HepG2 (cell line): ENCODE measurements at regions not wholly inside any gene's neighbourhood (a gene's known extent, or its start where the extent isn't known, plus 50 kb on each side); places are given as distances from the start of the nearest gene placed in this dataset.
"Not testable (repeated sequence)": the region's sequence is repeated elsewhere in the genome, so short reads cannot be mapped to it uniquely, and the experiment has no call there.

Experiments used
- ATAC-seq: fragments of 200-7000 bp; cut with Tn5 transposase; 3 replicates; pipeline ENCODE4 v1.9.1; 2020; ENCODE audit warnings: mild to moderate bottlenecking, moderate library complexity
- BruUV-seq: library from RNA; stranded (reverse); fragments of 400-500 nt; replicated peaks from 2 replicates; lab custom pipeline; 2021; lab: Mats Ljungman, UMichigan
- CTCF ChIA-PET: fragments of 300-600 bp; formaldehyde crosslinking; extraction: SDS; loops from one replicate; lab custom pipeline; 2021; ENCODE audit warnings: low total read pairs, inconsistent platforms, low intra/inter-chr PET ratio; lab: Yijun Ruan, JAX
- POLR2A ChIA-PET: fragments of 350-600 bp; sonication (Branson Sonifier 250); formaldehyde crosslinking; loops from one replicate; lab custom pipeline; 2020; ENCODE audit warnings: antibody characterized with exemption, inconsistent platforms; lab: Yijun Ruan, JAX
- DNase-seq: peaks from one replicate; pipeline ENCODE4 v3.0.0-alpha.2; 2015; ENCODE audit warnings: low spot score
- FAIRE-seq: peaks from 3 replicates; lab custom pipeline; 2011; peaks lifted over from hg19 to GRCh38; lab: Jason Lieb, UNC
- H2AFZ ChIP-seq: one replicate; pipeline ENCODE4 v1.6.1; 2011; ENCODE audit warnings: low read length, inconsistent platforms
- H3K27ac ChIP-seq: fragments of 300-600 bp; 3 replicates; pipeline ENCODE4 v1.8.0; 2011; ENCODE audit warnings: mixed run types, mild to moderate bottlenecking, mixed read lengths, low read length, inconsistent platforms; ENCODE audit not compliant: insufficient read depth; ENCODE audit errors: extremely low read length
- H3K27me3 ChIP-seq, 2 experiments: fragments of 200-600 bp in 1 of 2; 2 replicates in 1 of 2; 3 replicates in 1 of 2; pipeline versions ENCODE4 v1.6.0 to v1.8.0; 2011; ENCODE audit warnings: low read length in 2 of 2, mild to moderate bottlenecking in 2 of 2, moderate library complexity in 2 of 2, inconsistent platforms in 1 of 2; ENCODE audit not compliant: insufficient read depth in 2 of 2, control insufficient read depth in 1 of 2
- H3K36me3 ChIP-seq, 2 experiments: fragments of 200-600 bp in 1 of 2; replicated peaks in 1 of 2; 2 replicates in 1 of 2; 3 replicates in 1 of 2; pipeline versions ENCODE4 v1.5.1 to v1.8.0; 2011; ENCODE audit warnings: low read length in 2 of 2, inconsistent platforms in 1 of 2; ENCODE audit not compliant: insufficient read depth in 2 of 2, control insufficient read depth in 1 of 2
- H3K4me1 ChIP-seq: 2 replicates; pipeline ENCODE4 v1.5.1; 2012; ENCODE audit warnings: low read length, inconsistent platforms; ENCODE audit not compliant: insufficient read depth
- H3K4me2 ChIP-seq: 2 replicates; pipeline ENCODE4 v1.6.0; 2011; ENCODE audit warnings: low read depth, low read length, inconsistent platforms
- H3K4me3 ChIP-seq, 3 experiments: fragments of 200-600 bp in 1 of 3; sonication (generic), shearing (Covaris generic) in 1 of 3; replicated peaks in 1 of 3; 2 replicates each; pipeline ENCODE4 v1.5.1; 2011 to 2016; ENCODE audit warnings: low read length in 3 of 3, inconsistent platforms in 2 of 3, low read depth in 2 of 3, mild to moderate bottlenecking in 2 of 3, control low read depth in 1 of 3, mixed read lengths in 1 of 3; ENCODE audit not compliant: insufficient read depth in 1 of 3
- H3K79me2 ChIP-seq: one replicate; pipeline ENCODE4 v1.6.1; 2011; ENCODE audit warnings: low read length, inconsistent platforms; ENCODE audit not compliant: insufficient read depth
- H3K9ac ChIP-seq: 2 replicates; pipeline ENCODE4 v1.6.0; 2011; ENCODE audit warnings: mild to moderate bottlenecking, low read depth, low read length, inconsistent platforms; ENCODE audit not compliant: insufficient read depth
- H3K9me3 ChIP-seq: 2 replicates; pipeline ENCODE4 v1.5.1; 2012; ENCODE audit warnings: mild to moderate bottlenecking, low read length
- H4K20me1 ChIP-seq: 2 replicates; pipeline ENCODE4 v1.6.0; 2011; ENCODE audit warnings: inconsistent platforms, mild to moderate bottlenecking, low read length, moderate library complexity; ENCODE audit not compliant: insufficient read depth
- DZIP1 ChIP-seq: sonication (generic); formaldehyde crosslinking; IDR thresholded peaks from 2 replicates; pipeline ENCODE4 v1.5.0; 2020; ENCODE audit warnings: mild to moderate bottlenecking, missing genetic modification reagents
- E2F5 ChIP-seq: sonication (generic); formaldehyde crosslinking; conservative IDR thresholded peaks from 2 replicates; pipeline ENCODE4 v1.4.0; 2020; ENCODE audit warnings: missing genetic modification reagents
- HOXA5 ChIP-seq: sonication (generic); formaldehyde crosslinking; IDR thresholded peaks from 2 replicates; pipeline ENCODE4 v1.4.0; 2020; ENCODE audit warnings: missing genetic modification reagents
- MXD1 ChIP-seq: sonication (generic); formaldehyde crosslinking; IDR thresholded peaks from 2 replicates; pipeline ENCODE4 v1.4.0; 2020; ENCODE audit warnings: mild to moderate bottlenecking, missing genetic modification reagents
- ZNF260 ChIP-seq: sonication (generic); formaldehyde crosslinking; IDR thresholded peaks from 2 replicates; pipeline ENCODE4 v1.4.0; 2020; ENCODE audit warnings: missing genetic modification reagents, low read depth, mild to moderate bottlenecking, borderline replicate concordance
- ZNF430 ChIP-seq: sonication (generic); formaldehyde crosslinking; IDR thresholded peaks from 2 replicates; pipeline ENCODE4 v1.9.0; 2021; ENCODE audit warnings: mild to moderate bottlenecking, missing genetic modification reagents
- ZNF672 ChIP-seq: sonication (generic); formaldehyde crosslinking; IDR thresholded peaks from 2 replicates; pipeline ENCODE4 v1.8.1; 2022; ENCODE audit warnings: missing genetic modification reagents
- ZNF691 ChIP-seq: sonication (generic); formaldehyde crosslinking; IDR thresholded peaks from 2 replicates; pipeline ENCODE4 v1.4.0; 2020; ENCODE audit warnings: missing genetic modification reagents, low read depth, mild to moderate bottlenecking, borderline replicate concordance
- ZNF891 ChIP-seq: sonication (generic); formaldehyde crosslinking; IDR thresholded peaks from 2 replicates; pipeline ENCODE4 v1.5.0; 2020; ENCODE audit warnings: mild to moderate bottlenecking, missing genetic modification reagents
- WGBS: methylation state at CpG from one replicate; pipeline ENCODE4 v1.1.6; 2017; ENCODE audit warnings: low lambda C conversion rate; 5-methylcytosine and 5-hydroxymethylcytosine counted together
- in situ Hi-C: cut with HindIII; loops from 2 replicates; pipeline ENCODE4 v1.10.0; 2017; ENCODE audit warnings: low pct_unique_long_range_greater_than_20kb; ENCODE audit not compliant: extremely low pct_ligation_motif_present
- intact Hi-C: fragments of 100-400 bp; cut with micrococcal nuclease; formaldehyde crosslinking; loops from one replicate; pipeline ENCODE4 v1.10.0; 2022; ENCODE audit not compliant: unreplicated experiment
- TF ChIP-seq, protein P1 (sequence below): sonication (generic); formaldehyde crosslinking; IDR thresholded peaks from 2 replicates; pipeline ENCODE4 v1.8.0; 2023; ENCODE audit warnings: mild to moderate bottlenecking, missing genetic modification reagents
- TF ChIP-seq, protein P2 (sequence below): sonication (generic); formaldehyde crosslinking; IDR thresholded peaks from 2 replicates; pipeline ENCODE4 v1.8.0; 2022; ENCODE audit warnings: missing genetic modification reagents, mild to moderate bottlenecking, moderate library complexity, borderline replicate concordance

GRCh38 chr12:31794745-31795144, 65.9 kb upstream of the AMN1 start:
- WGBS, result 46% methylated on average over 5 of the region's 5 CpGs
- TF ChIP-seq ZNF891 (CRISPR knock-in tag) (no peak), HOXA5 (CRISPR knock-in tag) (no peak), DZIP1 (no peak), E2F5 (CRISPR knock-in tag) (no peak), ZNF430 (CRISPR knock-in tag) (no peak), MXD1 (CRISPR knock-in tag) (no peak), ZNF260 (no peak), ZNF691 (CRISPR knock-in tag) (no peak), ZNF672 (no peak)
- TF ChIP-seq, protein P1, sequence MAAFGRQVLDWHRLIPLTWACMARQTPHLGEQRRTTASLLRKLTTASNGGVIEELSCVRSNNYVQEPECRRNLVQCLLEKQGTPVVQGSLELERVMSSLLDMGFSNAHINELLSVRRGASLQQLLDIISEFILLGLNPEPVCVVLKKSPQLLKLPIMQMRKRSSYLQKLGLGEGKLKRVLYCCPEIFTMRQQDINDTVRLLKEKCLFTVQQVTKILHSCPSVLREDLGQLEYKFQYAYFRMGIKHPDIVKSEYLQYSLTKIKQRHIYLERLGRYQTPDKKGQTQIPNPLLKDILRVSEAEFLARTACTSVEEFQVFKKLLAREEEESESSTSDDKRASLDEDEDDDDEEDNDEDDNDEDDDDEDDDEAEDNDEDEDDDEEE (CRISPR knock-in tag), result no peak
- TF ChIP-seq, protein P2, sequence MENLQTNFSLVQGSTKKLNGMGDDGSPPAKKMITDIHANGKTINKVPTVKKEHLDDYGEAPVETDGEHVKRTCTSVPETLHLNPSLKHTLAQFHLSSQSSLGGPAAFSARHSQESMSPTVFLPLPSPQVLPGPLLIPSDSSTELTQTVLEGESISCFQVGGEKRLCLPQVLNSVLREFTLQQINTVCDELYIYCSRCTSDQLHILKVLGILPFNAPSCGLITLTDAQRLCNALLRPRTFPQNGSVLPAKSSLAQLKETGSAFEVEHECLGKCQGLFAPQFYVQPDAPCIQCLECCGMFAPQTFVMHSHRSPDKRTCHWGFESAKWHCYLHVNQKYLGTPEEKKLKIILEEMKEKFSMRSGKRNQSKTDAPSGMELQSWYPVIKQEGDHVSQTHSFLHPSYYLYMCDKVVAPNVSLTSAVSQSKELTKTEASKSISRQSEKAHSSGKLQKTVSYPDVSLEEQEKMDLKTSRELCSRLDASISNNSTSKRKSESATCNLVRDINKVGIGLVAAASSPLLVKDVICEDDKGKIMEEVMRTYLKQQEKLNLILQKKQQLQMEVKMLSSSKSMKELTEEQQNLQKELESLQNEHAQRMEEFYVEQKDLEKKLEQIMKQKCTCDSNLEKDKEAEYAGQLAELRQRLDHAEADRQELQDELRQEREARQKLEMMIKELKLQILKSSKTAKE (CRISPR knock-in tag), result no peak
- no peak overlapping the region for H3K27ac ChIP-seq
- no peaks in the 10 kb centered on the region for H3K36me3 ChIP-seq
- no peaks in the 10 kb centered on the region for H3K79me2 ChIP-seq
- no peak overlapping the region for H2AFZ ChIP-seq
- DNase-seq, result no peak
- ChIA-PET CTCF (no interaction called here), POLR2A (no interaction called here)
- no peak for ATAC-seq
- no peaks in the 10 kb centered on the region; a peak in 1 of 5 replicates for H3K27me3 ChIP-seq
- H3K4me1 ChIP-seq, result no peaks in the 10 kb centered on the region
- H3K9ac ChIP-seq, result no peak overlapping the region
- FAIRE-seq, result no peak
- no peaks in the 10 kb centered on the region for H4K20me1 ChIP-seq
- BruUV-seq, result no TSS peak
- no peaks in the 10 kb centered on the region for H3K9me3 ChIP-seq
- intact Hi-C loops (no loop called here), in situ Hi-C loops (no loop called here)
- H3K4me2 ChIP-seq, result no peak overlapping the region
- no peak overlapping the region for H3K4me3 ChIP-seq

DNA sequence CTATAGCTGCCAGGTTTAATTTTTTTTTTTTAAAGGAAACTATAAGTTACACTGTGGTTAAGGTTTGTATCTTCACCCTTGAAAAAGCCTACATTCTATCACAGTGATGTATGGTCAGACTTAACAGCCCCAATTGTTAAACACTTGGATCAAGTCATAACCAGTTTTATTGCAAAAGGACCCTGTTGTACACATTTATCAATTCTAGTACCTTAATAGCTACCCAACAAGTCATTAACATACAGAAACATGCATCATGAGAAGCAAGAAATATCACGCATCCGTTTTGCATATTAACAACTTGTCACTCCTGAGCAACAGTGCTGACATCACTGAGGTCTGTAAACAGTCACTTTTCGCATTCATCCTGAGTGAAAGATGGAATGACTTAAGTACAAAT, 62.4 kb upstream of the AMN1 start:
- FAIRE-seq, H2AFZ ChIP-seq, H3K27ac ChIP-seq, H3K79me2 ChIP-seq, H3K27me3 ChIP-seq, intact Hi-C loops, H3K4me1 ChIP-seq, DNase-seq, H3K9me3 ChIP-seq, BruUV-seq, H3K9ac ChIP-seq, ATAC-seq, H4K20me1 ChIP-seq, H3K4me2 ChIP-seq, H3K36me3 ChIP-seq, in situ Hi-C loops, H3K4me3 ChIP-seq, POLR2A ChIA-PET: not testable (repeated sequence)
- CTCF ChIA-PET, result interaction anchor here (0.7 kb wide), 1 partner anchor 278 kb away, joined by 3 read pairs; no protein-coding TSS in a partner anchor
- 87% methylated on average over 3 of the region's 3 CpGs for WGBS
